IPS-15b (cell line): ENCODE measurements at regions not wholly inside any gene's neighbourhood (a gene's known extent, or its start where the extent isn't known, plus 50 kb on each side); places are given as distances from the start of the nearest gene placed in this dataset.

ENCODE experiments used
- H3K27me3 ChIP-seq: one replicate; pipeline ENCODE4 v1.6.1; 2013; ENCODE audit warnings: low read length; ENCODE audit not compliant: control insufficient read depth, insufficient read depth
- H3K36me3 ChIP-seq: one replicate; pipeline ENCODE4 v1.6.1; 2013; ENCODE audit warnings: low read length; ENCODE audit not compliant: control insufficient read depth, insufficient read depth
- H3K4me1 ChIP-seq: one replicate; pipeline ENCODE4 v1.6.1; 2013; ENCODE audit warnings: mild to moderate bottlenecking, low read length; ENCODE audit not compliant: control insufficient read depth, insufficient read depth
- H3K4me3 ChIP-seq: one replicate; pipeline ENCODE4 v1.5.1; 2013; ENCODE audit warnings: low read depth, low read length
- H3K9ac ChIP-seq: one replicate; pipeline ENCODE4 v1.6.1; 2013; ENCODE audit warnings: low read depth, mild to moderate bottlenecking, low read length
- H3K9me3 ChIP-seq: one replicate; pipeline ENCODE4 v1.6.1; 2013; ENCODE audit warnings: mild to moderate bottlenecking, low read length; ENCODE audit not compliant: control insufficient read depth, insufficient read depth

- H3K4me3 ChIP-seq = no peak overlapping the region
- no peak overlapping the region for H3K9ac ChIP-seq
- H3K4me1 ChIP-seq = peaks cover 4% of the 10 kb centered on the region
- H3K9me3 ChIP-seq = no peaks in the 10 kb centered on the region
- no peaks in the 10 kb centered on the region for H3K27me3 ChIP-seq
- no peaks in the 10 kb centered on the region for H3K36me3 ChIP-seq
Measured at GRCh38 chr22:27534720-27535125, 266.8 kb downstream of the MN1 start.

- Histone ChIP-seq H3K4me1 (peaks cover 4% of the 10 kb centered on the region), H3K4me3 (no peak overlapping the region), H3K9ac (no peak overlapping the region), H3K27me3 (no peaks in the 10 kb centered on the region), H3K9me3 (no peaks in the 10 kb centered on the region), H3K36me3 (no peaks in the 10 kb centered on the region)
Measured at GRCh38 chr22:27535452-27535851, 266.1 kb downstream of the MN1 start.

- H3K36me3 ChIP-seq = no peaks in the 10 kb centered on the region
- no peaks in the 10 kb centered on the region for H3K9me3 ChIP-seq
- H3K4me3 ChIP-seq = no peak overlapping the region
- H3K9ac ChIP-seq = no peak overlapping the region
- H3K4me1 ChIP-seq = peaks cover 4% of the 10 kb centered on the region
- no peaks in the 10 kb centered on the region for H3K27me3 ChIP-seq
Measured at GRCh38 chr22:27537501-27537900, 264.1 kb downstream of the MN1 start.

GRCh38 chr22:27538666-27539065 is 262.9 kb downstream of the MN1 start:
- Histone ChIP-seq H3K9ac (no peak overlapping the region), H3K27me3 (no peaks in the 10 kb centered on the region), H3K36me3 (no peaks in the 10 kb centered on the region), H3K4me1 (peaks cover 4% of the 10 kb centered on the region), H3K9me3 (no peaks in the 10 kb centered on the region), H3K4me3 (no peak overlapping the region)

GRCh38 chr22:27540247-27540646 is 261.3 kb downstream of the MN1 start:
- Histone ChIP-seq H3K27me3 (no peaks in the 10 kb centered on the region), H3K36me3 (no peaks in the 10 kb centered on the region), H3K9me3 (no peaks in the 10 kb centered on the region), H3K4me1 (peaks cover 4% of the 10 kb centered on the region), H3K9ac (no peak overlapping the region), H3K4me3 (no peak overlapping the region)

GRCh38 chr22:27540656-27541396 is 260.7 kb downstream of the MN1 start:
- no peaks in the 10 kb centered on the region for H3K36me3 ChIP-seq
- H3K4me3 ChIP-seq = no peak overlapping the region
- H3K27me3 ChIP-seq = no peaks in the 10 kb centered on the region
- no peak overlapping the region for H3K9ac ChIP-seq
- H3K4me1 ChIP-seq = peaks cover 4% of the 10 kb centered on the region
- no peaks in the 10 kb centered on the region for H3K9me3 ChIP-seq

- Histone ChIP-seq H3K9me3 (no peaks in the 10 kb centered on the region), H3K36me3 (no peaks in the 10 kb centered on the region), H3K4me1 (peaks cover 4% of the 10 kb centered on the region), H3K27me3 (no peaks in the 10 kb centered on the region), H3K4me3 (no peak overlapping the region), H3K9ac (no peak overlapping the region)
Measured at GRCh38 chr22:27541836-27542235, 259.7 kb downstream of the MN1 start.

- Histone ChIP-seq H3K36me3 (no peaks in the 10 kb centered on the region), H3K9me3 (no peaks in the 10 kb centered on the region), H3K4me1 (peaks cover 4% of the 10 kb centered on the region), H3K27me3 (no peaks in the 10 kb centered on the region), H3K4me3 (no peak overlapping the region), H3K9ac (no peak overlapping the region)
Measured at GRCh38 chr22:27542602-27543001, 259.0 kb downstream of the MN1 start.

GRCh38 chr22:27543460-27543859 is 258.1 kb downstream of the MN1 start:
- H3K9ac ChIP-seq = no peak overlapping the region
- H3K4me1 ChIP-seq = peaks cover 4% of the 10 kb centered on the region
- no peaks in the 10 kb centered on the region for H3K27me3 ChIP-seq
- H3K4me3 ChIP-seq = no peak overlapping the region
- no peaks in the 10 kb centered on the region for H3K9me3 ChIP-seq
- H3K36me3 ChIP-seq = no peaks in the 10 kb centered on the region

GRCh38 chr22:27545085-27545484 is 256.5 kb downstream of the MN1 start:
- no peaks in the 10 kb centered on the region for H3K9me3 ChIP-seq
- no peak overlapping the region for H3K4me3 ChIP-seq
- H3K36me3 ChIP-seq = no peaks in the 10 kb centered on the region
- no peaks in the 10 kb centered on the region for H3K27me3 ChIP-seq
- no peak overlapping the region for H3K9ac ChIP-seq
- H3K4me1 ChIP-seq = peaks cover 4% of the 10 kb centered on the region

- Histone ChIP-seq H3K9ac (no peak overlapping the region), H3K4me1 (peaks cover 4% of the 10 kb centered on the region), H3K9me3 (no peaks in the 10 kb centered on the region), H3K36me3 (no peaks in the 10 kb centered on the region), H3K27me3 (no peaks in the 10 kb centered on the region), H3K4me3 (no peak overlapping the region)
Measured at GRCh38 chr22:27546157-27546935, 255.2 kb downstream of the MN1 start.

- Histone ChIP-seq H3K36me3 (no peaks in the 10 kb centered on the region), H3K9me3 (no peaks in the 10 kb centered on the region), H3K4me1 (peaks cover 6% of the 10 kb centered on the region), H3K27me3 (no peaks in the 10 kb centered on the region), H3K4me3 (no peak overlapping the region), H3K9ac (no peak overlapping the region)
Measured at GRCh38 chr22:27551402-27551801, 250.2 kb downstream of the MN1 start.
